Central memory CD8-positive, alpha-beta T cell (primary cell): ENCODE measurements at regions not wholly inside any gene's neighbourhood (a gene's known extent, or its start where the extent isn't known, plus 50 kb on each side); places are given as distances from the start of the nearest gene placed in this dataset.

Source experiments
- ATAC-seq: fragments of 150-1000 bp; cut with Tn5 transposase; replicated peaks from 2 replicates; pipeline ENCODE4 v1.10.0; 2022; ENCODE audit warnings: mild to moderate bottlenecking, moderate FRiP score, moderate number of reproducible peaks; ENCODE audit not compliant: poor library complexity, severe bottlenecking; ENCODE audit errors: extremely low read depth
- DNase-seq, 2 donors: peaks; one replicate each; pipeline ENCODE4 v3.0.0; 2021; ENCODE audit warnings: low spot score in 2 of 2
- H3K27ac Mint-ChIP-seq: one replicate; pipeline ENCODE4 v1.8.0; 2022; ENCODE audit warnings: low read depth, mild to moderate bottlenecking, moderate library complexity, mixed read lengths
- H3K27me3 Mint-ChIP-seq: one replicate; pipeline ENCODE4 v1.8.0; 2022; ENCODE audit warnings: mixed read lengths
- H3K36me3 Mint-ChIP-seq: one replicate; pipeline ENCODE4 v1.8.0; 2022; ENCODE audit warnings: mild to moderate bottlenecking, moderate library complexity, mixed read lengths; ENCODE audit not compliant: insufficient read depth
- H3K4me1 Mint-ChIP-seq: one replicate; pipeline ENCODE4 v1.8.0; 2022; ENCODE audit warnings: mixed read lengths
- H3K4me3 Mint-ChIP-seq: one replicate; pipeline ENCODE4 v1.8.0; 2022; ENCODE audit warnings: mild to moderate bottlenecking, moderate library complexity, mixed read lengths
- H3K9me3 Mint-ChIP-seq: one replicate; pipeline ENCODE4 v1.8.0; 2022; ENCODE audit warnings: mixed read lengths

DNA sequence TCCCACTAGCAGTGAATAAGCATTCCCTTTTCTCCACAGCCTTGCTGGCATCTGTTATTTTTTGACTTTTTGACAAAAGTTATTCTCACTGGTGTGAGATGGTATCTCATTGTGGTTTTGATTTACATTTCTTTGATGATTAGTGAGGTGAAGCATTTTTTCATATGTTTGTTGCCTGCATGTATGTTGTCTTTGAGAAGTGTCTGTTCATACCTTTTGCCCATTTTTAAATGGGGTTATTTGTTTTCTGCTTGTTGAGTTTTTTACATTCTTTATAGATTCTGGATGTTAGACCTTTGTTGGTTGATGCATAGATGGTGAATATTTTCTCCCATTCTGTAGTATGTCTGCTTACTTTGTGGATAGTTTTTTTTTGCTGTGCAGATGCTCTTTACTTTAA, 171.7 kb downstream of the SREK1 start:
- H3K27ac Mint-ChIP-seq: no peak overlapping the region
- H3K4me3 Mint-ChIP-seq: no peak overlapping the region
- H3K4me1 Mint-ChIP-seq: no peaks in the 10 kb centered on the region
- H3K9me3 Mint-ChIP-seq: peaks cover 5% of the 10 kb centered on the region
- no peaks in the 10 kb centered on the region for H3K36me3 Mint-ChIP-seq
- DNase-seq (no peak), ATAC-seq (no peak)
- H3K27me3 Mint-ChIP-seq: peaks cover 89% of the 10 kb centered on the region

DNA sequence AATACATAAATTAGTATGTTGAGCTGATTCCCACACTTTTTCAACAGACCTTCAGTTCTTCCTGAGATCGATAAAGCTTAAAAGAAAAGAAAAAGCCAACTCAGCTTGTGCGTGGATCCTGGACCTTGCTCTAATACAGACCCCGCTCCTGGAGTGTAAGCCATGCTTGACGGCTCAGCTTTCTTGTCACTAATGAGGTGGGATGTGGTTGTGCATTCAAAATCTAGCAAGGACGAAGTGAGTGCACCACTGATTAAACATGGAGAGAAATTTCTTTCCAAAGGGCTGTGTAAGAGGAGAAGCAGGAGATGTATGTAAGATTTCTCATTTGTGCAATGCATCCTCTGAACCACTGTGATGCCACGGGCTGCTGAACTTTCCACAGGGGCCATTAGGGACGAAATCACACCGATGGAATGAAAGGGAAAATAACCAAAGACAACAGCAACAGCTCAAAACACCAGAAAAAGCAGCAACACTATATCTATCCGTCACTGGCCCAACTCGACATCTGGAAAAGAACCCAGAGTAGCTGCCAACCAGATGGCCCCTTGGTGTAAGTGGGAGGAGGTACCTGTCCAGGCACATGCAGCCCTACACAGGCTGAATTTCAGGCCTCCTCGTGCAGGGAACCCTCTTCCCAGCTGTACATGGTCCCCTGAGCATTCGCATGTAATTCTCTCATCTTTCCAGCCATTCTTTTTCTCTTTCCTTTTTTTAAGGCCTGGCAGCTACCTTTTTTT, 178.9 kb downstream of the SREK1 start:
- no peak overlapping the region for H3K4me3 Mint-ChIP-seq
- no peak for DNase-seq
- no peak for ATAC-seq
- no peaks in the 10 kb centered on the region for H3K4me1 Mint-ChIP-seq
- H3K27me3 Mint-ChIP-seq: peaks cover 35% of the 10 kb centered on the region
- H3K27ac Mint-ChIP-seq: no peak overlapping the region
- H3K36me3 Mint-ChIP-seq: no peaks in the 10 kb centered on the region
- no peaks in the 10 kb centered on the region for H3K9me3 Mint-ChIP-seq

- no peaks in the 10 kb centered on the region for H3K36me3 Mint-ChIP-seq
- H3K27me3 Mint-ChIP-seq: peaks cover 33% of the 10 kb centered on the region
- no peak overlapping the region for H3K4me3 Mint-ChIP-seq
- no peaks in the 10 kb centered on the region for H3K9me3 Mint-ChIP-seq
- no peak for ATAC-seq
- H3K27ac Mint-ChIP-seq: no peak overlapping the region
- no peaks in the 10 kb centered on the region for H3K4me1 Mint-ChIP-seq
- no peak for DNase-seq
Observed at GRCh38 chr5:66323529-66323895, 179.4 kb downstream of the SREK1 start.

DNA sequence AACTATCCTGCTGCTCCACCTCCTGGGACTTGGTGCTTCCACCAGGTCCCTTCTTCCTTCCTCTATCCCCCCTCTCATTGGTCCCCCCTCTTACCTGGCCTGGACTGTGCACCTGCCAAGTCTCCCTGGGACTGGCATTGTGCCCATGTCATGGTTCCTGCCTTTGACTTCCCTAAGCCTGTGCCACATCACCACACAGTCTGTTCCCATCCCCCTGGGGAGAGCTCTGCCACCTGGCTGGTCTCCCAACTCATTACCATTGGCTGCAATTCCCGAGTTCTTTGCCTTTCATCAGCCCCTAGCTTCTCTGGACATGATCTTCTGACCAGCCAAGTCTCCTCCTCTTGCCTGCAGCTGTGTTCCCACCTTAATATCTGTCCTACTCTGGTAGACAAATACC, 180.3 kb downstream of the SREK1 start:
- Mint-ChIP-seq H3K36me3 (no peaks in the 10 kb centered on the region), H3K9me3 (no peaks in the 10 kb centered on the region), H3K4me1 (no peaks in the 10 kb centered on the region), H3K27ac (no peak overlapping the region), H3K27me3 (peaks cover 26% of the 10 kb centered on the region), H3K4me3 (no peak overlapping the region)
- DNase-seq: no peak
- ATAC-seq: no peak

DNA sequence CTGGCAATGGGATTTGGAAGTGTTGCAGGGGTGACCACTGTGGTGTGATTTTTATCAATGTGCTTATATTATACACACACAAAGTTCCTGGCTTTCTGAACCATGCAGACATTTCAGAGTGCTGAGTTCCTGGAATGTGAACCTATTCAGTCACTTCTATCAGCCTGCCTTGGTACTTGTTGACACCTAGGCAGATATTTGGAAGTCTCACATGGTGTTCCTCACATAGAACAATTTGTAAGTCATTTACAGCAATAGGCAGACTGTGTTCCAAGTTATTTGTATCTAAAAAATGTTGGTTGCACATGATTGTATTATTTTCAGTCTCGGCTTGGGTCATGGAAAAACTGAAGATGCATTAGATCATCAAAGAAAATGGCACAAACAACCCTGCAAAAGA, 182.2 kb downstream of the SREK1 start:
- no peaks in the 10 kb centered on the region for H3K4me1 Mint-ChIP-seq
- no peaks in the 10 kb centered on the region for H3K36me3 Mint-ChIP-seq
- H3K27ac Mint-ChIP-seq: no peak overlapping the region
- ATAC-seq (no peak), DNase-seq (no peak)
- H3K9me3 Mint-ChIP-seq: no peaks in the 10 kb centered on the region
- H3K4me3 Mint-ChIP-seq: no peak overlapping the region
- H3K27me3 Mint-ChIP-seq: peaks cover 7% of the 10 kb centered on the region

DNA sequence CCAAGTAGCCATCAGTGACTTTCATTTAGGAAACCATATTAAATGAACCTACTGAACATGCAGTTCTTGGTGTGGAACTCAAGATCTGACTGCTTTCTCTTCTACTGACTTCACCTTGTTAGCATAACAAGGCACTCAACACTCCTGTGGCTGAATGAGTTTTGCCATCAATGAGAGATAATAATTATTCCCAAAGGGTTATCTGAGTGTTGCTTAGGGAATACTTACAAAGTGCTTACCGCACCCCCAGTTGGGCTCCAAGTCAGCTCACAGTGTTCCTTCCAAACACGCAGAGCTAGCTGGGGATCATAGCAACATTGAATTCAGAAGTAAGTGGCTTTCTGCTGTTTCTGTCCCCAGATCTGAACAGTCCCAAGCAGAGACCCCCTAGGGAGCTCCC, 182.9 kb downstream of the SREK1 start:
- Mint-ChIP-seq H3K36me3 (no peaks in the 10 kb centered on the region), H3K27ac (no peak overlapping the region), H3K4me3 (no peak overlapping the region), H3K27me3 (peaks cover 6% of the 10 kb centered on the region), H3K4me1 (no peaks in the 10 kb centered on the region), H3K9me3 (no peaks in the 10 kb centered on the region)
- ATAC-seq (no peak), DNase-seq (no peak)

DNA sequence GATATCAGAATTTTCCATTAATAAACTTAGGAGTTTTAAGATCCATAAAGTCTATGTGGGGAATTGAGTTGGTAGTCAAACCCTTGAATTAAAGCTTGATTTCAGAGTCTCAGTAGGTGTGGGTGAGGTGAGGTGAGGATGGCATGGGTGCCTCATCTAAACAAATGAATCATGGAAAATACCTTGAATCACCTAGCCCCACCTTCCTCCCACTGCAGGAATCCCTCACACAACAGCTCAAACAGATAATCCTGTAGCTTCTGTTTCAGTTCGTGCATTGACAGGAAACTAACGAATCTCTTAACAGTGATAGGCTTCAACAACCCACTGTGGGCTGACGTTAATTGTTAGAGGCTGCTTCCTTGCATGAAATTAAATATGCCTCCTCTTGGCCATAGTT, 185.0 kb downstream of the SREK1 start:
- no peak for DNase-seq
- Mint-ChIP-seq H3K9me3 (no peaks in the 10 kb centered on the region), H3K4me1 (no peaks in the 10 kb centered on the region), H3K27ac (no peak overlapping the region), H3K4me3 (no peak overlapping the region), H3K27me3 (peaks cover 27% of the 10 kb centered on the region), H3K36me3 (no peaks in the 10 kb centered on the region)
- no peak for ATAC-seq

GRCh38 chr5:66333192-66333591, 189.1 kb downstream of the SREK1 start:
- DNase-seq (no peak), ATAC-seq (no peak)
- H3K4me1 Mint-ChIP-seq: no peaks in the 10 kb centered on the region
- H3K27me3 Mint-ChIP-seq: peaks cover 68% of the 10 kb centered on the region
- H3K4me3 Mint-ChIP-seq: no peak overlapping the region
- H3K27ac Mint-ChIP-seq: no peak overlapping the region
- no peaks in the 10 kb centered on the region for H3K36me3 Mint-ChIP-seq
- no peaks in the 10 kb centered on the region for H3K9me3 Mint-ChIP-seq

DNA sequence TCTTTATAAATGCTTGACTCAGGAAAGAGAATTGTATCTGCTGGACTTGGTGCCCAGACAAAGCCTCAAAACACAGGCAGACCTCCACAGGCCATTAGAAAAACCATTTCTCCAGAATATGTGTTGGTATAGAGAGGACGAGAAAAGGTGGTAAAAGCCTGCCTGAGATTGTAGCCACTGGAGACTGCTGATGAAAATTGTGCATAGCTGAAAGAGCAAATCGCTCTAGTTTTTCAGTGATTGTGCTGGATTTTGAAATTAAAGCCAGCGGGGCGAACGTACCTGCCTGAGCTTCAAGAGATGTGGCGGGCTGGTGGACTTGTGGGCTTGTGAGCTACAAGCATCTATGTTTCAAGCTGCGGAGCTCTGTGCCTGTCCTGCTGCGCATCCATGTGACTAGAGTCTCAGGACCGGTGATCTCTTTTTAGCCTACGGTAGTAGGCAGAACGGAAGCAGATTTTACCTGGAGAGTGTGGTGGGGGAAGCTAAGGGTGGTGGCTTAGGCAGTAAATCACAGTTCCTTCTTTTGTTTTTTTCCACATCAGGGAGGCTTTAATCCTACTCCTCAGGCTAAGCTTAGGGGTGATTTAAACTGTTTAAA, 193.6 kb downstream of the SREK1 start:
- no peak overlapping the region for H3K4me3 Mint-ChIP-seq
- ATAC-seq (no peak), DNase-seq (no peak)
- peaks cover 65% of the 10 kb centered on the region for H3K27me3 Mint-ChIP-seq
- H3K9me3 Mint-ChIP-seq: no peaks in the 10 kb centered on the region
- H3K36me3 Mint-ChIP-seq: no peaks in the 10 kb centered on the region
- H3K27ac Mint-ChIP-seq: no peak overlapping the region
- H3K4me1 Mint-ChIP-seq: no peaks in the 10 kb centered on the region

- H3K27ac Mint-ChIP-seq: no peak overlapping the region
- ATAC-seq (no peak), DNase-seq (no peak)
- H3K4me1 Mint-ChIP-seq: no peaks in the 10 kb centered on the region
- no peaks in the 10 kb centered on the region for H3K36me3 Mint-ChIP-seq
- no peak overlapping the region for H3K4me3 Mint-ChIP-seq
- no peaks in the 10 kb centered on the region for H3K9me3 Mint-ChIP-seq
- H3K27me3 Mint-ChIP-seq: peaks cover 54% of the 10 kb centered on the region
Observed at GRCh38 chr5:66338828-66339227, 194.7 kb downstream of the SREK1 start.

- Mint-ChIP-seq H3K4me3 (no peak overlapping the region), H3K36me3 (peaks cover 2% of the 10 kb centered on the region), H3K27ac (no peak overlapping the region), H3K27me3 (peaks cover 44% of the 10 kb centered on the region), H3K4me1 (no peaks in the 10 kb centered on the region), H3K9me3 (no peaks in the 10 kb centered on the region)
- no peak for ATAC-seq
- DNase-seq: no peak
Observed at GRCh38 chr5:66339896-66340295, 195.8 kb downstream of the SREK1 start.

DNA sequence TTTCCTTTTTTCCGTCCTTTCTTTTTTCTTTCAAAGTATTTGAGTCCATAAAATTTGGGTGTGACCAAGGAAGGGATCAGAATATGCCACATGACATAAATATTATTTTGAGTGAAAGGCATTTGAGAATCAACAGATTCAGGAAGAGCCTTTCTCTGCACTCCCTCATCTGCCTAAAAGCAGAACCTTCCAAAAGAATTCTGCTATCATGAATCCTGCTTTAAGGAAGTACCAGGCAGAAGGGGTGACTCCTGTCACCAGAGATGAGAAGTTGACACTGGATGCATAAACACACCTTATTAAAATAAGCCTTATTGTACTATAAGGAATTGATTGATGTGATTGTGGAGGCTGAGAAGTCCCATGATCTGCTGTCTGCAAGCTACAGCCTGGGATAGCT, 196.7 kb downstream of the SREK1 start:
- Mint-ChIP-seq H3K36me3 (peaks cover 2% of the 10 kb centered on the region), H3K4me3 (no peak overlapping the region), H3K27me3 (peaks cover 38% of the 10 kb centered on the region), H3K9me3 (no peaks in the 10 kb centered on the region), H3K4me1 (no peaks in the 10 kb centered on the region), H3K27ac (no peak overlapping the region)
- DNase-seq (no peak), ATAC-seq (no peak)

GRCh38 chr5:66342341-66342880, 198.3 kb downstream of the SREK1 start:
- Mint-ChIP-seq H3K27me3 (peaks cover 37% of the 10 kb centered on the region), H3K27ac (no peak overlapping the region), H3K9me3 (no peaks in the 10 kb centered on the region), H3K4me1 (no peaks in the 10 kb centered on the region), H3K4me3 (no peak overlapping the region), H3K36me3 (peaks cover 2% of the 10 kb centered on the region)
- DNase-seq: no peak
- ATAC-seq: no peak
